Right lobe of liver (tissue), 6 donors: ENCODE measurements at regions not wholly inside any gene's neighbourhood (a gene's known extent, or its start where the extent isn't known, plus 50 kb on each side); places are given as distances from the start of the nearest gene placed in this dataset.

ENCODE experiments used
- ATAC-seq, 4 donors: fragments of 200-7000 bp; cut with Tn5 transposase; one replicate each; pipeline ENCODE4 v1.9.1; 2020; ENCODE audit warnings: mild to moderate bottlenecking in 4 of 4, moderate library complexity in 4 of 4
- DNase-seq, 3 donors: peaks; one replicate each; pipeline ENCODE4 v3.0.0-alpha.2; 2020
- H3K27ac ChIP-seq, 3 donors: fragments of 200-600 bp; one replicate each; pipeline ENCODE4 v1.8.0; 2022
- H3K27me3 ChIP-seq, 2 donors: fragments of 200-600 bp; one replicate each; pipeline ENCODE4 v1.8.0; 2022
- H3K36me3 ChIP-seq, 4 donors: fragments of 200-600 bp; sonication (generic) in 1 of 4; one replicate each; pipeline versions ENCODE4 v1.5.1 to v1.8.0; 2017 to 2022; ENCODE audit warnings: control low read depth in 1 of 4
- H3K4me1 ChIP-seq, 4 donors: fragments of 200-600 bp; sonication (generic) in 1 of 4; one replicate each; pipeline versions ENCODE4 v1.5.1 to v1.8.0; 2017 to 2022; ENCODE audit warnings: control low read depth in 1 of 4
- H3K4me3 ChIP-seq, 3 donors: fragments of 200-600 bp; one replicate each; pipeline ENCODE4 v1.8.0; 2022
- H3K9me3 ChIP-seq, 4 donors: fragments of 200-600 bp; sonication (generic) in 1 of 4; one replicate each; pipeline versions ENCODE4 v1.5.1 to v1.8.0; 2017 to 2022; ENCODE audit warnings: control low read depth in 1 of 4
- CTCF ChIP-seq, 4 donors: fragments of 200-600 bp in 3 of 4; fragments of 450-650 bp in 1 of 4; IDR thresholded peaks; one replicate each; pipeline versions ENCODE4 v1.5.1 to v1.8.0; 2016 to 2022; ENCODE audit warnings: antibody characterized with exemption in 4 of 4, mild to moderate bottlenecking in 2 of 4
- POLR2A ChIP-seq: fragments of 450-650 bp; IDR thresholded peaks from one replicate; pipeline ENCODE4 v1.6.1; 2017; ENCODE audit warnings: antibody characterized with exemption, mild to moderate bottlenecking
- WGBS: methylation state at CpG from one replicate; pipeline ENCODE4 v1.1.6; 2018; ENCODE audit warnings: low coverage, low lambda C conversion rate; ENCODE audit not compliant: insufficient coverage; ENCODE audit errors: missing lambda C conversion rate; 5-methylcytosine and 5-hydroxymethylcytosine counted together
- intact Hi-C, 2 donors: fragments of 100-400 bp; cut with DNase I; formaldehyde crosslinking; loops; one replicate each; pipeline versions ENCODE4 v1.11.2 to v1.14.1; 2022
- donor health status: DM: no; HTN: yes; CAD: no.
- donor health status: DM: no; HTN: no; CAD: no.
- donor health status: DM: no; HTN: no; CAD: no.
- donor health status: DM: no; HTN: yes; CAD: no.
- donor health status: DM: no; HTN: yes; CAD: no.

GRCh38 chr10:131453721-131454634 is 142.5 kb upstream of the TCERG1L start:
- Histone ChIP-seq H3K27me3 (no peaks in the 10 kb centered on the region), H3K4me1 (peaks cover 0 to 5% (median 0%) of the 10 kb centered on the region in 4 donors), H3K27ac (no peak overlapping the region), H3K9me3 (no peaks in the 10 kb centered on the region), H3K4me3 (peak overlapping the region in 1 of 3 donors; percentile 14), H3K36me3 (no peaks in the 10 kb centered on the region)
- intact Hi-C loops: loop anchor here in 1 of 2 donors (10.0 kb wide), 2 partner anchors 331 to 391 kb away; no protein-coding TSS in a partner anchor
- peak; percentile 76 to 86 (median 84) for ATAC-seq
- 9% methylated on average over 16 of the region's 32 CpGs for WGBS
- peak in 2 of 3 donors; percentile 50 to 65 for DNase-seq
- TF ChIP-seq POLR2A: no peak
- peak; percentile 71 to 92 (median 88) for TF ChIP-seq CTCF (IDR thresholded peaks at IDR 0.05)

- H3K36me3 ChIP-seq: no peaks in the 10 kb centered on the region
- TF ChIP-seq POLR2A (no peak), CTCF (IDR thresholded peaks at IDR 0.05) (no peak)
- no peak overlapping the region for H3K4me3 ChIP-seq
- DNase-seq (no peak), ATAC-seq (no peak)
- no peak overlapping the region for H3K27ac ChIP-seq
- H3K27me3 ChIP-seq: no peaks in the 10 kb centered on the region
- 46% methylated on average over 9 of the region's 11 CpGs for WGBS
- no peaks in the 10 kb centered on the region for H3K9me3 ChIP-seq
- peaks cover 0 to 5% (median 0%) of the 10 kb centered on the region in 4 donors for H3K4me1 ChIP-seq
- intact Hi-C loops: loop anchor here in 1 of 2 donors (10.0 kb wide), 2 partner anchors 328 to 388 kb away; no protein-coding TSS in a partner anchor
Measured at GRCh38 chr10:131456411-131456810, 144.9 kb upstream of the TCERG1L start.

- Histone ChIP-seq H3K27me3 (no peaks in the 10 kb centered on the region), H3K9me3 (no peaks in the 10 kb centered on the region), H3K4me1 (no peaks in the 10 kb centered on the region), H3K36me3 (no peaks in the 10 kb centered on the region), H3K4me3 (no peak overlapping the region), H3K27ac (no peak overlapping the region)
- TF ChIP-seq CTCF (IDR thresholded peaks at IDR 0.05) (no peak), POLR2A (no peak)
- ATAC-seq (no peak), DNase-seq (no peak)
- intact Hi-C loops: no loop called here
- WGBS: 0% methylated on average over 1 of the region's 5 CpGs
Measured at GRCh38 chr10:131461093-131461492, 149.6 kb upstream of the TCERG1L start.

- Histone ChIP-seq H3K9me3 (no peaks in the 10 kb centered on the region), H3K4me3 (no peak overlapping the region), H3K27me3 (no peaks in the 10 kb centered on the region), H3K4me1 (peaks cover 0 to 4% (median 0%) of the 10 kb centered on the region in 4 donors), H3K36me3 (no peaks in the 10 kb centered on the region), H3K27ac (no peak overlapping the region)
- ATAC-seq (no peak), DNase-seq (no peak)
- 79% methylated on average over 2 of the region's 5 CpGs for WGBS
- intact Hi-C loops: no loop called here
- TF ChIP-seq CTCF (IDR thresholded peaks at IDR 0.05): no peak
- no peak for TF ChIP-seq POLR2A
Measured at GRCh38 chr10:131464789-131465188, 153.3 kb upstream of the TCERG1L start.
